NCI-H460 (cell line): ENCODE measurements at regions not wholly inside any gene's neighbourhood (a gene's known extent, or its start where the extent isn't known, plus 50 kb on each side); places are given as distances from the start of the nearest gene placed in this dataset.
"Not testable (repeated sequence)": the region's sequence is repeated elsewhere in the genome, so short reads cannot be mapped to it uniquely, and the experiment has no call there.

Experiments used
- DNase-seq: peaks from one replicate; pipeline ENCODE4 v3.0.0-alpha.2; 2016; ENCODE audit warnings: low read depth; ENCODE audit errors: extremely low read depth

- no peak for DNase-seq
These were observed 569.4 kb downstream of the MEI4 start for GRCh38 chr6:78222226-78222625.

- no peak for DNase-seq
These were observed 578.2 kb downstream of the MEI4 start for GRCh38 chr6:78231002-78231401.

- no peak for DNase-seq
These were observed 590.7 kb downstream of the MEI4 start for GRCh38 chr6:78243519-78243918.

- no peak for DNase-seq
These were observed 599.1 kb downstream of the MEI4 start for GRCh38 chr6:78251931-78252330.

GRCh38 chr6:78253618-78254017 is 600.8 kb downstream of the MEI4 start:
- no peak for DNase-seq

- DNase-seq: no peak
These were observed 607.1 kb downstream of the MEI4 start for GRCh38 chr6:78259935-78260334.

- not testable (repeated sequence) for DNase-seq
These were observed 606.9 kb upstream of the IRAK1BP1 start for GRCh38 chr6:78260427-78260826.

GRCh38 chr6:78268591-78269452 is 598.5 kb upstream of the IRAK1BP1 start:
- DNase-seq: no peak

GRCh38 chr6:78300885-78301284 is 566.5 kb upstream of the IRAK1BP1 start:
- DNase-seq: no peak

GRCh38 chr6:78302411-78302810 is 564.9 kb upstream of the IRAK1BP1 start:
- DNase-seq: no peak

GRCh38 chr6:78308025-78308424 is 559.3 kb upstream of the IRAK1BP1 start:
- no peak for DNase-seq

- no peak for DNase-seq
These were observed 545.1 kb upstream of the IRAK1BP1 start for GRCh38 chr6:78322068-78322845.

- DNase-seq: no peak
These were observed 543.1 kb upstream of the IRAK1BP1 start for GRCh38 chr6:78324213-78324612.

GRCh38 chr6:78340755-78341154 is 526.6 kb upstream of the IRAK1BP1 start:
- DNase-seq: no peak

GRCh38 chr6:78345882-78346281 is 521.5 kb upstream of the IRAK1BP1 start:
- no peak for DNase-seq

- no peak for DNase-seq
These were observed 520.0 kb upstream of the IRAK1BP1 start for GRCh38 chr6:78347191-78347916.

- no peak for DNase-seq
These were observed 514.3 kb upstream of the IRAK1BP1 start for GRCh38 chr6:78353040-78353439.

GRCh38 chr6:78363688-78364087 is 503.7 kb upstream of the IRAK1BP1 start:
- no peak for DNase-seq

GRCh38 chr6:78365473-78365872 is 501.9 kb upstream of the IRAK1BP1 start:
- DNase-seq: no peak

GRCh38 chr6:78377056-78377455 is 490.3 kb upstream of the IRAK1BP1 start:
- DNase-seq: no peak

GRCh38 chr6:78379982-78380381 is 487.4 kb upstream of the IRAK1BP1 start:
- DNase-seq: no peak
